H54 (cell line): ENCODE measurements at regions not wholly inside any gene's neighbourhood (a gene's known extent, or its start where the extent isn't known, plus 50 kb on each side); places are given as distances from the start of the nearest gene placed in this dataset.

Source experiments
- DNase-seq: peaks from one replicate; pipeline ENCODE4 v3.0.0; 2011; ENCODE audit warnings: low spot score, mixed read lengths; ENCODE audit not compliant: insufficient read length
- FAIRE-seq: peaks from 3 replicates; lab custom pipeline; 2011; peaks lifted over from hg19 to GRCh38; lab: Jason Lieb, UNC
- POLR2A ChIP-seq: IDR thresholded peaks from 2 replicates; pipeline ENCODE4 v1.6.1; 2011; ENCODE audit warnings: low read depth, mild to moderate bottlenecking, low read length

DNA sequence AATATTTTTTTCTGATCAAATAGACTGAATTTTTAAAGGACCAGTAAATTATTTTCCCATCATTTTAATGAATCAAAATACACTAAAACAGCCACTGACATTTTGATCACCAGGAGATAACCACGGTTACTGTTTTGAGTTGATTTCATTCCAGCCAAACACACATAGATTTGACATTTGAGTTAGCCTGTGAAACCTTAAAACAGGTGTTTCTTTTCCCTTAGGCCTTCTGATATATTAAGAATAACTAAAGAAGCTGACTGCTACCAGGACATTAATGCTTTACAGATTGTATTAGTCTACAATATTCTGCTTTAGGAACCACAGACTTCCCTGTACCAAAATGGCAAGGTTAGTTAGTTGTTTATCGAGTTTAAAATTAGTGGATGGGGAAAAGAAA lies 193.4 kb downstream of the OMA1 start:
- no peak for TF ChIP-seq POLR2A
- no peak for DNase-seq
- FAIRE-seq: no peak

DNA sequence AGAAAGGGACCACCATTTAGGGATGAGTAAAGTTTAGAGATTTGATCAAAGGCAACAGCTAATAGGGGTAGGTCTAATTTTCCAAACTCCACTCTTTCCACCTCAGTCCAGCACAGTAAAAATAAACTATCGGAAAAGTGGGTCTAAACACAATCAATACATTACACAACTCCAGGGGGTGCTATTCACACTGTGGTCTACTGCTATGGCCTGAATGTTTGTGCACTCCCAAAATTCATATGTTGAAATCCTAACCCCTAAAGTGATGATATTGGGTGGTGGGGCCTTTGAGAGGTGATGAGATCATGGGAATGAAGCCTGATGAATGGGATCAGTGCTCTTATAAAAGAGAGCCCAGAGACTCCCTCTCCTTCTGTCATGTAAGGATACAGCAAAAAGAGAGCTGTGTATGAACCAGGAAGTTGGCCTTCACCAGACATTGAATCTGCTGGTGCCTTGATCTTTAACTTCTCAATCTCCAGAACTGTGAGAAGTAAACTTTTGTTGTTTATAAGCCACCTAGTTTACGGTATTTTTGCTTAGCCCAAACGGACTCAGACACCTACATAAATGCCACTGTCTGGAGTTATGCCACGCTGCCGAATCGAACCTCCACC lies 193.9 kb downstream of the OMA1 start:
- FAIRE-seq (no peak), DNase-seq (no peak)
- TF ChIP-seq POLR2A: no peak

DNA sequence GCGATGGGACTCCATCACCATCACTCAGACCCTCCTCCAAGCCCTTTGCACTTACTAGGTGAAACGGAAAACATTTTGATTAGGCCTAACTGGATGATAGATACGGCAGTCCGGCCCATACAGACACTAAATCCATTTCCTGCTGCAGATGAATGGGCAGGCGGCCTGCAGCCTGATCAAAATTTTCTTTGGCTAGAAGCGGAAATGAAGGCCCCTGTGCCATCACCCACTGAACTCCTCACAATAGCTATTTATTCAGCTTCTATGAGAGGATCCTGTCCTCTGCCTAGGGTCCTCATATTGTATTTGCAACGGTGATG lies 200.5 kb downstream of the OMA1 start:
- no peak for FAIRE-seq
- no peak for TF ChIP-seq POLR2A

DNA sequence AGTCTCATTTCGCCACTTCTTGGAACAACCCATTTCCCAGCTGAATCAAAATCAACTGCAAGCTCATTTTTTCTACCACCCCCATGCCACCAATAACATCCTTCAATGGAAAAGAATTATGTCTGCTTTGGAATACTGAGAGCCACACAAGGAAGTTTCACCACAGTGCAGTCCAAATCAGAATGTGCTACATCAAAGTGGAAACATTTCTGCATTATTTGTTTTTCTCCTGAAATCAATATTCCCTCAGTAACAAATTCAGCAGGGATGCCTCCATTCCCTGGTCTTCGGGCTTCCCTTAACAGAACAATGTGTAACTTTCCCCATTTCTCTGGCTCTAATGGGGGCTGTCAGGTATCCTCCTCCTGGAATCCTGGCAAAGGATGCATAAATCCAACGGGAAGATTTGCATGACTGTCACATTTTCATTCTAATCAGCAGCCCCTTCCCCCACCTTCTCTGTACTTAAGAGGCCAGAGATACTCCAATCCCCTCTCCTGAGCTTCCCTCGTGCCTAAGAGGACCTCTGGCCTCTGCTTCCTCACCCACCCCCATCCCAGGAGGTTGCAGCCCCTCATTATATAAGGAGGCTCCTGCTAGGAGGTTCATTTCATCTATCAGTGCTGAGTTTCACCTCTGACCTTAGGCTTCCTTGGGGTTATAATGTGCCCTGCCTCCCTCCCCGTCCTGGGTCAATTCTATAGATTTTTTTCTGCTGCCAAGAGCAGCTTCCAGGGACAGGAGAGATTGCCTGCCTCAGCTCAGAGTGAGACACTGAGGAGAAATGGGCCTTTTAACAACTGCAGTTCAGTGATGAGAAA lies 201.1 kb downstream of the OMA1 start:
- FAIRE-seq: no peak

More for the DNA sequence above, 200.5 kb downstream of the OMA1 start:
- DNase-seq: no peak

DNA sequence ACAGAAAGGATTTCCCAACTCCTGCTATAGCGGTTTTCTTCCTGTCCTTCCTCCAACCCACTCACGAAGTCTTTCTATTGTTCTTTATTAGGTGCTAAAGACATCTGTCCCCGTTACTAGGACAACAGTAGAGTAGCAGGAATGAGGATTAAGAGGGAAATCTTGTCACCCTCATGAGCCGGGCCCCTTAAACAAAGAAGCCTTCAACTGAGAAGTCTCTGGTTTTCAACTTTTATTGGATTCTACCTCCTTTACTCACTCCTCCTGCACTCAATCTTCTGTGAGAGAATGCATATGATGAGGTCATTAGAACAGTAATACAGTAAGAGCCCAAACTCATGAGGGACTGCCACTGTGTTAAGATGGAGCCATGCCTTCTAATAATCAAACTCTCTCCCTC lies 206.3 kb downstream of the OMA1 start:
- FAIRE-seq (no peak), DNase-seq (no peak)
- no peak for TF ChIP-seq POLR2A

More for the DNA sequence above, 201.1 kb downstream of the OMA1 start:
- DNase-seq: no peak
- TF ChIP-seq POLR2A: no peak

DNA sequence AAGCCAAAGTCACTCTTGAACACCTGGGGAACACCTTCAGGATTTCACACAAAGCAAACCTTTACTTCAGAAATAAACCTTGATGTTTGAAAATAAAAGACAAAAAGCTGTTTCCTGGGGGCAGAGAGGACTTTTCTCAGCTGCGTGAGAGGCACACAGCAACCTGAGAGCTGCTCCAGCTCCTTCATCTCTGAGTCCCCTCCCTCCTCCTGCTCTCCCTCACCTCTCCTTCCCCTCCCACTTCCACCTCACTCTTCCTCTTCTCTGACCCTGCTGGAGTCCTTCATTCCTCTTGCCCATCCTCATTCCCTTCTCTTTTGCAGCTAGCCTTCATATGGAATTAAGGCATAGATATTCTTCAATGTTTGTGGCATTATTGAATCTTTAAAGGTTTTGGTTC lies 208.4 kb downstream of the OMA1 start:
- TF ChIP-seq POLR2A: no peak
- FAIRE-seq (no peak), DNase-seq (no peak)

DNA sequence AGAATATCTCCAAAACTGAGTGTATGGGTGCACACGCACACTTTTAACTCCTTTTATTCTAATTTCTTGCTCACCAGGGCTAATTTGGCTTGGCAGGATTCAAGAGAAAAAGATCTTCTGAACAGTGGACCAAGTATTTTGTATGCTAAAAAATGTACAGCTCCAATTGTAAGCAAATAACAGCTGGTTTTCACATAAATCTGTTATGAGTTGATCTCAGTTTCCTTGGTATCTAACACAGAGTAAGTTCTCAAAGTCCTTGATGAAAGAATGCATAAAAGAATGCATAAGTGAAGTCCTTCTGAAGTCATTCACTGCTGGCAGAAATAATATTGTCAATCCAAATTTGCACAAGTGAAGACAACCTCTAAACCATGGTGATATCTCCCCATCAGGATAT lies 213.0 kb downstream of the OMA1 start:
- DNase-seq (no peak), FAIRE-seq (no peak)
- no peak for TF ChIP-seq POLR2A

DNA sequence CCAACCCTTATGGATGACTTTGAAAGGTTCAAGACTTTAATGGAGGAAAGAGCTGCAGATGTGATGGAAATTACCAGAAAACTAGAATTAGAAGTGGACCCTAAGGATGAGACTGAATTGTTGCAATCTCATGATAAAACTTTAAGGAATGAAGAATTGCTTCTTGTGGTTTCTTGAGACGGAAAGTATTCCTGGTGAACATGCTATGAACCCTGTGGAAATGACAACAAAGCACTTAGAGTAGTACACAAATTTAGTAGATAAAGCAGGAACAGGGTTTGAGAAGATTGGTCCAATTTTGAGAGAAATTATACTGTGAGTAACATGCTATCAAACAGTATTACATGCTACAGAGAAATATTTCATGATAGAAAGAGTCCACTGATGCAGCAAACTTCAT lies 215.4 kb downstream of the OMA1 start:
- TF ChIP-seq POLR2A: no peak
- DNase-seq (no peak), FAIRE-seq (no peak)

DNA sequence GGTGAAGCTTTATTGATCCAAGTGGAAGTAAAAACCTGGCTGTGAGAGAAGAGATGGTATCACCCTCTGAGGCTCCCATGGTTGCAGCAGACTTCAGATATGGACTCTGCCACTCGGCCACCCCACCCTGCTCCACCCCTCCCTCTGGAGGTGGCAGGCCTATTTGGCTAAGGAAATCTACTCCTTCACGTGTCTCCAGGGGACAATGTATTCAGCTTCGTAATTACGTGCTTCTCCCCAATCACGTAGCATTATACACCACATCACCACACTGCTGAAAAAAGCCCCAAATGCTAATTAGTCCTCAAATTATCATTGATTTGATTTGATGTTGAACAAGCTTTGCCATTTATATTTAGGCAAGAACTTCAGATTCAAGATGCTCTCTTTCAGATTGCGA lies 220.7 kb downstream of the OMA1 start:
- TF ChIP-seq POLR2A: no peak
- FAIRE-seq (no peak), DNase-seq (no peak)

DNA sequence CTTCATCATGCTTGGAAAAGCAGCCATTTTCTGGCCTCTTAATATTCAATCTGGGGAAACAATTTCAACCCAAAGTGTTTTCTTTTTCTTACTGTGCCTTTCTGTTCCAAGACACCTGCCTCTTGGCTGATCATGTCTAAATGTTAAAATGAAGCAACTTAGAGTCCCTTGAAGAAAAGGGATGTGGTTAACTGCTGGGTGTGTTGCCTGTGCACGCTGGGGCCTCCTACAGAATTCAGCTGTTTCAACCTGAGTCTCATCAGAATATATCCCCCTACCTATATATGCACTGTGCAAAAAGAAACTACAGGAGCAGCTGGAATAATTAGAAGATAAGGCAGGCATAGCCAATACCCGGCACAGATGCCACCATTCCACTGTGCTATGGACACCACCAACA lies 222.0 kb downstream of the OMA1 start:
- FAIRE-seq (no peak), DNase-seq (no peak)
- no peak for TF ChIP-seq POLR2A

DNA sequence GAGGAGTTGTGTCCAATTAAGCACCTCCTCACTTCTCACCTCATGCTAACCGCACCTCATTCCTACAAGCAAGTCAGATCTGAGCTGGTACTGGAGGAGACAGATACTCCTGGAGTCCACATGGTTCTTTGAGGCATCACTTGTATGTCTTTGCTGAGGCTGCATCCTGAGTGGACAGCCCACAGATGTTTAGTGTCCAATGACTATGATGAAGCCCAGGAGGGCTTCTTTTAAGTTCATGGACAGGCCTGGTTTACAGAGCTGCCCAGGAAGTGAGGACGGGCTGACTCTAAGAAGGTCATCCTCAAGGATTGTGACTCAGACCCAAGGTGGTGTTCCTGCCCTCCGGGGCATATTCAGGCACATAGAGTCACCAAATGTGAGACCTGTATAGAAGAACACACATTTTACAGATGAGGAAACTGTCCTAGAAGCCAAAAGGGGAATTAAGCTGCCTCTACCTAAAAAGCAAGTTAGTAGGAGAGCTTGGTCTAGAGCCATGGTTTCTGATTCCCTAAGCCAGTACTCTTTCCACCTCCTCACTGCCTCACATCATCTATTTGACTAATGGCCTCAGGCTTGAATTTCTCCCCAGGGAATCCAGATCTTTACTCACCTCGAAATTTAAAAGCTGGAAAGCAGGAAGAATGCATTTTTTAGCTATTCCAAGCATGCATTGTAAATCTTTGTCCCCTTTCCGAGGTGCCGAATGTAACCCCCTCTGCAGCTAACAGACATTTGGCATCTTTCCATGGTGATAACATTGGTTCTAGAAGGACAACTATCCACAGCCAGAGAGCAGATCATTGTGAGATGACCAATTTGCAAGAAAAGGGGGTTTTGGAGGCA lies 228.1 kb downstream of the OMA1 start:
- no peak for TF ChIP-seq POLR2A
- DNase-seq: no peak
- FAIRE-seq: no peak

DNA sequence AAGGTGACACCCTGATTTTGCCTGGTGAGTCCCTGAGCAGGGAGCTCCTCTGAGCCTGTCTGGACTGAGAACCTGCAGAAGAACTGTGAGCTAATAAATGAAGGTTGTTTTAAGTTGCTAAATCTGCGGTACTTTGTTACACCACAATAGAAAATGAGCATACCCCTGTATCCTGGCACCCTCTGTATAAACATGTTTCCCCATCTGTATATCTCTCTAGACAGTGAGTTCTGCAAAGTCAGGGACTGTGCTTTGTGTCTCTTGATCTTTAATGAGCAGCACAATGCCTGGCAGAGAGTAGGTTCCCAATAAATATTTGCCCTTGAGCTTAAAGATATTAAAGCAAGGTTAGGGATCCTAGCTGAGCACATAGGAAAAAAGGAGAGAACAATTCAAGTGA lies 228.8 kb downstream of the OMA1 start:
- TF ChIP-seq POLR2A: no peak
- DNase-seq: no peak
- FAIRE-seq: no peak

DNA sequence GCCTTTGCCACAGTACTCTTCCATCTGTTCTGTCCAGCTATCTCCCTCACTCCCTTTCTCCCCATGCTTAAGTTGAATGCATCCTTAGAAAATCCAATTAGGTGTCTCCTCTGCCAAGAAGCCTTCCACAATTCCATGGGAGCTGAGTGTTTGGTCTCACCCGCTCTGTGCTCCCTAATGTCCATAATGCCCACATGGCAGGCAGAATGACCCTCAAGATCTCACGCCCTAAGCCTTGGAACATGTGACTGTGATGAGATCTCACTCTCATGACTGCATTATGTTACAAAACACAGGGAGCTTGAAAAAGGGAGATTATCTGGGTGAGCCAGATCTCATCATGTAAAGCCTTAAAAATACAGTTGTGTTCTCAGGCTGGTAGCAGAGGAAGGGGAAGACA lies 229.4 kb downstream of the OMA1 start:
- no peak for TF ChIP-seq POLR2A
- FAIRE-seq (no peak), DNase-seq (no peak)

DNA sequence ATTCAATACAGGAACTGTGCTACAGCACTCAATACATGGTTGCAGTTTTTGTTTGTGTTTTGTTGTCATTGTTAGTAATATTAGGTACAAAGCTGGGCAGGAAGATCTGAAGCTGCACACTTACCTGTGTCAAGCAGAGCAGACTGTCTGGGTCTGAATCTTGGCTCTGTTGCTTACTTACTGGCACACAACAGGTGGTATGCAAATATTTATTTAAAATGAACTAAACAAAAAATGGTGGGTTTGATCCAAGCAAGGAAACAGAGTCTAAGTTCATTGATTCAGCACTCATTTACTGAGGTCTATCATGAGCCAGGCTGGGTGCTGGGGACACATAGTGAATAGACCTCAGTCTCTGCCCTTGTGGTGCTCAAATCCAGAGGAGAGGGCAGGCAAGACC lies 230.4 kb downstream of the OMA1 start:
- DNase-seq (no peak), FAIRE-seq (no peak)
- TF ChIP-seq POLR2A: no peak
